B cell (primary cell): ENCODE measurements at regions not wholly inside any gene's neighbourhood (a gene's known extent, or its start where the extent isn't known, plus 50 kb on each side); places are given as distances from the start of the nearest gene placed in this dataset.

ENCODE experiments used
- ATAC-seq: fragments of 200-7000 bp; cut with Tn5 transposase; one replicate; pipeline ENCODE4 v1.10.0; 2021; ENCODE audit warnings: low read depth, mild to moderate bottlenecking, moderate number of reproducible peaks, moderate library complexity
- CTCF ChIA-PET: fragments of 350-600 bp; sonication (Branson Sonifier 250); formaldehyde crosslinking; loops from one replicate; lab custom pipeline; 2021; ENCODE audit warnings: antibody characterized with exemption, inconsistent platforms; lab: Charles Lee
- POLR2A ChIA-PET: fragments of 350-600 bp; sonication (Branson Sonifier 250); formaldehyde crosslinking; loops from one replicate; lab custom pipeline; 2021; ENCODE audit warnings: antibody characterized with exemption; lab: Charles Lee
- DNase-seq: peaks from one replicate; pipeline ENCODE4 v3.0.0; 2013
- H2AFZ ChIP-seq: 2 replicates; pipeline ENCODE4 v1.6.1; 2012; ENCODE audit warnings: mild to moderate bottlenecking, low read depth, low read length; ENCODE audit not compliant: insufficient read depth, poor library complexity, severe bottlenecking
- H3K27ac ChIP-seq, 2 donors: 1 replicate in 1 of 2; 2 replicates in 1 of 2; pipeline ENCODE4 v1.5.1; 2012 to 2013; ENCODE audit warnings: low read length in 2 of 2, mild to moderate bottlenecking in 2 of 2, moderate library complexity in 1 of 2
- H3K27me3 ChIP-seq, 4 experiments: fragments of 200-600 bp in 1 of 4; sonication (generic) in 1 of 4; replicated peaks in 1 of 4; 1 replicate in 2 of 4; 2 replicates in 2 of 4; pipeline versions ENCODE4 v1.6.1 to v1.7.0; 2013 to 2016; ENCODE audit warnings: low read length in 3 of 4, mild to moderate bottlenecking in 2 of 4, mixed read lengths in 1 of 4, moderate library complexity in 1 of 4; ENCODE audit not compliant: insufficient read depth in 4 of 4, control insufficient read depth in 3 of 4; ENCODE audit errors: control extremely low read depth in 1 of 4
- H3K36me3 ChIP-seq, 2 experiments: replicated peaks in 1 of 2; 1 replicate in 1 of 2; 2 replicates in 1 of 2; pipeline versions ENCODE4 v1.6.1 to v1.7.1; 2013; ENCODE audit warnings: low read length in 1 of 2; ENCODE audit not compliant: insufficient read depth in 2 of 2, control insufficient read depth in 1 of 2; ENCODE audit errors: control extremely low read depth in 1 of 2, extremely low read depth in 1 of 2
- H3K4me1 ChIP-seq, 2 donors: fragments of 200-600 bp in 1 of 2; sonication (generic) in 1 of 2; 1 replicate in 1 of 2; 2 replicates in 1 of 2; pipeline versions ENCODE4 v1.5.1 to v1.6.1; 2013 to 2017; ENCODE audit warnings: low read length in 2 of 2; ENCODE audit not compliant: control insufficient read depth in 2 of 2, insufficient read depth in 2 of 2
- H3K4me2 ChIP-seq: replicated peaks from 2 replicates; pipeline ENCODE3; 2012; ENCODE audit warnings: mild to moderate bottlenecking, low read depth, low read length; ENCODE audit not compliant: poor library complexity, severe bottlenecking
- H3K4me3 ChIP-seq, 5 experiments: fragments of 200-600 bp in 1 of 5; sonication (generic) in 1 of 5; 1 replicate in 3 of 5; 2 replicates in 2 of 5; pipeline versions ENCODE4 v1.5.1 to v1.7.0; 2011 to 2016; ENCODE audit warnings: low read length in 4 of 5, mild to moderate bottlenecking in 4 of 5, low read depth in 2 of 5, control low read depth in 1 of 5, moderate library complexity in 1 of 5; ENCODE audit not compliant: insufficient read depth in 1 of 5; ENCODE audit errors: control extremely low read depth in 1 of 5, extremely low read depth in 1 of 5
- H3K79me2 ChIP-seq: fragments of 200-600 bp; sonication (generic); one replicate; pipeline ENCODE4 v1.6.0; 2016; ENCODE audit warnings: low read length; ENCODE audit not compliant: control insufficient read depth, insufficient read depth
- H3K9ac ChIP-seq: fragments of 200-600 bp; sonication (generic); 2 replicates; pipeline ENCODE4 v1.6.1; 2017; ENCODE audit warnings: mild to moderate bottlenecking, low read length, moderate library complexity
- H3K9me3 ChIP-seq, 3 donors: one replicate each; pipeline versions ENCODE4 v1.6.1 to v1.7.1; 2013; ENCODE audit warnings: low read length in 2 of 3; ENCODE audit not compliant: control insufficient read depth in 2 of 3, insufficient read depth in 1 of 3; ENCODE audit errors: control extremely low read depth in 1 of 3
- H4K20me1 ChIP-seq: 2 replicates; pipeline ENCODE4 v1.6.0; 2012; ENCODE audit warnings: mild to moderate bottlenecking, low read length; ENCODE audit not compliant: insufficient read depth, control insufficient read depth, poor library complexity, severe bottlenecking
- H3K27ac Mint-ChIP-seq: one replicate; pipeline ENCODE4 v1.8.0; 2021; ENCODE audit warnings: mixed read lengths
- H3K27me3 Mint-ChIP-seq: one replicate; pipeline ENCODE4 v1.8.0; 2021; ENCODE audit warnings: mixed read lengths
- H3K4me1 Mint-ChIP-seq: one replicate; pipeline ENCODE4 v1.8.0; 2021; ENCODE audit warnings: mixed read lengths
- H3K4me3 Mint-ChIP-seq: one replicate; pipeline ENCODE4 v1.8.0; 2021; ENCODE audit warnings: mixed read lengths
- H3K9me3 Mint-ChIP-seq: one replicate; pipeline ENCODE4 v1.8.0; 2022; ENCODE audit warnings: mixed read lengths; ENCODE audit not compliant: insufficient read depth
- CTCF ChIP-seq: fragments of 200-600 bp; IDR thresholded peaks from one replicate; pipeline ENCODE4 v1.8.0; 2022; ENCODE audit warnings: antibody characterized with exemption, mild to moderate bottlenecking
- EZH2 ChIP-seq: IDR thresholded peaks from 2 replicates; pipeline ENCODE4 v1.6.1; 2012; ENCODE audit warnings: borderline replicate concordance, low read depth, mild to moderate bottlenecking, moderate library complexity, low read length; ENCODE audit not compliant: insufficient read depth, poor library complexity, severe bottlenecking
- WGBS: methylation state at CpG from one replicate; pipeline ENCODE4 v1.1.5; 2013; ENCODE audit warnings: missing lambda C conversion rate; ENCODE audit not compliant: insufficient coverage; 5-methylcytosine and 5-hydroxymethylcytosine counted together
- intact Hi-C: fragments of 100-400 bp; cut with micrococcal nuclease; formaldehyde crosslinking; loops from one replicate; pipeline ENCODE4 v1.10.0; 2022

DNA sequence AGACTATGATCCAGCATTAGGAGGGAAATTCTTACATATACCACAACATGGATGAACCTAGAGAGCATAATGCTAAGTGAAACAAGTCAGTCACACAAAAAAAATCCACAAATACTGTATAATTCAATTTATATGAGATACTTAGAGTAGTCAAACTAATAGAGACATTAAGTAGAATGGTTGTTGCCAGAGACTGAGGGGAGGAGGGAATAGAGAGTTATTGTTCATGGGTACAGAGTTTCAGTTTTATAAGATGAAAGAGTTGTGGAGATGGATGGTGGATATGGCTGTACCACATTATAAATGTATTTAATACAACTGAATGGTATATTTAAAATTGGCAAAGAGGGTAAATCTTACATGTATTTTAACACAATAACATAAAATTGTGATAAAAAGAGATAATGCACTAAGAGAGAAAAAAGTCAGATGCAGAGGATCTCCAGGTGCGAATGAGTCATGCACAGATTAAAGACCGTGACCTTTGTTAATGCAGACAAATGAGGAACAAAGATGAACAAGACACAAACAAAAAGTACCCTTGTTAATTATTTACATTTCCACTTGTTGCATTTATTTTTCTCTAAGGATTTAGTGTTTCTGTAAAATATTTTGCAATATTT, 541.7 kb upstream of the MEX3C start:
- Histone ChIP-seq H3K4me1 (no peaks in the 10 kb centered on the region), H3K9me3 (no peaks in the 10 kb centered on the region), H2AFZ (no peak overlapping the region), H3K27me3 (no peaks in the 10 kb centered on the region), H3K27ac (no peak overlapping the region), H3K4me3 (no peak overlapping the region), H3K9ac (no peak overlapping the region), H3K79me2 (no peaks in the 10 kb centered on the region), H3K36me3 (no peaks in the 10 kb centered on the region), H3K4me2 (no peak overlapping the region), H4K20me1 (no peaks in the 10 kb centered on the region)
- Mint-ChIP-seq H3K9me3 (no peaks in the 10 kb centered on the region), H3K4me1 (peaks cover 6% of the 10 kb centered on the region), H3K27me3 (no peaks in the 10 kb centered on the region), H3K27ac (no peak overlapping the region), H3K4me3 (no peak overlapping the region)
- no CpG with 5 or more reads among the region's 2 CpGs for WGBS
- TF ChIP-seq CTCF (no peak), EZH2 (no peak)
- intact Hi-C loops: no loop called here
- DNase-seq (no peak), ATAC-seq (no peak)
- POLR2A ChIA-PET: no interaction called here
- CTCF ChIA-PET: no interaction called here

DNA sequence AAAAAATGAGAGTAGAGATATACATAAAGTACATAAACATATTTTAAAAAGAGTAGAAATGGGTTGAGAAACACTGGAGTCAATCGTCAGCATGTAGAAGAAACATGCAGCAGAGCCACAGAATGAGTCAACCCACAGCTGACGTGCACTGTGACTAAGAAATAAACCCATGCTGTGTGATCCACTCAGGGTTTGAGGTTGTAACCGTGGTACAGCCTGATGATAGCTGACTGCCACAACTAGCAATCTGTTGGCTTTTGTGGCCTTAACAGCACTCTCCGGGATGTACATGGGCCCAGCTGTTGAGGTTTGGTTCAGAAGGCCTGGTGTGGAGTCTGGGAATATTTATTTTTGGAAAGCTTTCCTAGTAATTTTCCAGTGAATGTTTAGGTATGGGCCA, 554.4 kb upstream of the MEX3C start:
- no peak overlapping the region for H3K27ac ChIP-seq
- no peaks in the 10 kb centered on the region for H3K9me3 ChIP-seq
- POLR2A ChIA-PET: no interaction called here
- H2AFZ ChIP-seq: no peak overlapping the region
- no peaks in the 10 kb centered on the region for H3K27me3 ChIP-seq
- no peak overlapping the region for H3K9ac ChIP-seq
- Mint-ChIP-seq H3K27ac (no peak overlapping the region), H3K27me3 (no peaks in the 10 kb centered on the region), H3K4me3 (no peak overlapping the region), H3K4me1 (no peaks in the 10 kb centered on the region), H3K9me3 (no peaks in the 10 kb centered on the region)
- no peaks in the 10 kb centered on the region for H3K36me3 ChIP-seq
- CTCF ChIA-PET: no interaction called here
- H3K4me3 ChIP-seq: no peak overlapping the region
- WGBS: 86% methylated on average over 4 of the region's 4 CpGs
- ATAC-seq (no peak), DNase-seq (no peak)
- H3K4me2 ChIP-seq: no peak overlapping the region
- intact Hi-C loops: no loop called here
- no peak for TF ChIP-seq EZH2
- H3K4me1 ChIP-seq: no peaks in the 10 kb centered on the region
- H4K20me1 ChIP-seq: no peaks in the 10 kb centered on the region
- no peaks in the 10 kb centered on the region for H3K79me2 ChIP-seq
